ENCODE measurements at regions not wholly inside any gene's neighbourhood (a gene's known extent, or its start where the extent isn't known, plus 50 kb on each side); places are given as distances from the start of the nearest gene placed in this dataset.

- no peak for TF ChIP-seq CTCF (IDR thresholded peaks at IDR 0.05)
- no peak for TF ChIP-seq POLR2AphosphoS5 (IDR thresholded peaks at IDR 0.05)
- TF ChIP-seq POLR2A (IDR thresholded peaks at IDR 0.05) = no peak
- Histone ChIP-seq H3K9me3 (no peaks in the 10 kb centered on the region), H3K4me1 (replicated peaks) (no peaks in the 10 kb centered on the region), H3K4me3 (no peak overlapping the region), H3K36me3 (no peaks in the 10 kb centered on the region), H3K27me3 (replicated peaks; ENCODE audit: insufficient read depth) (no peaks in the 10 kb centered on the region), H3K27ac (no peak overlapping the region)
- intact Hi-C loops (cut with DNase I) = no loop called here
- 79% methylated on average over 9 of the region's 9 CpGs for WGBS
- no peak for DNase-seq (ENCODE audit: low spot score)
Observed at GRCh38 chr9:700365-701282, 140.9 kb upstream of the DMRT1 start.

- TF ChIP-seq POLR2A (IDR thresholded peaks at IDR 0.05) (no peak), CTCF (IDR thresholded peaks at IDR 0.05) (no peak), POLR2AphosphoS5 (IDR thresholded peaks at IDR 0.05) (no peak)
- DNase-seq (ENCODE audit: low spot score) = no peak
- Histone ChIP-seq H3K27ac (no peak overlapping the region), H3K9me3 (no peaks in the 10 kb centered on the region), H3K4me3 (no peak overlapping the region), H3K36me3 (no peaks in the 10 kb centered on the region), H3K4me1 (replicated peaks) (no peaks in the 10 kb centered on the region), H3K27me3 (replicated peaks; ENCODE audit: insufficient read depth) (no peaks in the 10 kb centered on the region)
- intact Hi-C loops (cut with DNase I) = no loop called here
- WGBS = 62% methylated on average over 2 of the region's 2 CpGs
Observed at GRCh38 chr9:703392-703791, 138.1 kb upstream of the DMRT1 start.

- Histone ChIP-seq H3K4me3 (peak overlapping the region in 1 of 2 donors; percentile 50), H3K36me3 (peaks cover 0 to 2% of the 10 kb centered on the region in 2 donors), H3K4me1 (replicated peaks) (no peaks in the 10 kb centered on the region), H3K27ac (peak overlapping the region; percentile 83 to 87), H3K9me3 (no peaks in the 10 kb centered on the region), H3K27me3 (replicated peaks; ENCODE audit: insufficient read depth) (no peaks in the 10 kb centered on the region)
- WGBS = 31% methylated on average over 2 of the region's 2 CpGs
- TF ChIP-seq POLR2AphosphoS5 (IDR thresholded peaks at IDR 0.05) (no peak), CTCF (IDR thresholded peaks at IDR 0.05) (no peak), POLR2A (IDR thresholded peaks at IDR 0.05) (no peak)
- intact Hi-C loops (cut with DNase I) = loop anchor here (5.0 kb wide), 1 partner anchor 41 kb away; no protein-coding TSS in a partner anchor
- no peak for DNase-seq (ENCODE audit: low spot score)
Observed at GRCh38 chr9:706073-706472, 135.4 kb upstream of the DMRT1 start.

GRCh38 chr9:706606-707459, 134.7 kb upstream of the DMRT1 start:
- Histone ChIP-seq H3K9me3 (no peaks in the 10 kb centered on the region), H3K27ac (peak overlapping the region; percentile 83 to 87), H3K4me1 (replicated peaks) (no peaks in the 10 kb centered on the region), H3K36me3 (peaks cover 4 to 10% of the 10 kb centered on the region in 2 donors), H3K27me3 (replicated peaks; ENCODE audit: insufficient read depth) (no peaks in the 10 kb centered on the region), H3K4me3 (peak overlapping the region; percentile 37 to 50)
- TF ChIP-seq POLR2AphosphoS5 (IDR thresholded peaks at IDR 0.05) (peak; percentile 43), POLR2A (IDR thresholded peaks at IDR 0.05) (no peak)
- DNase-seq (ENCODE audit: low spot score) = peak; percentile 64
- intact Hi-C loops (cut with DNase I) = loop anchor here (5.0 kb wide), 1 partner anchor 40 kb away; no protein-coding TSS in a partner anchor
- WGBS = 1% methylated on average over 42 of the region's 51 CpGs

- Histone ChIP-seq H3K27ac (peak overlapping the region; percentile 72 to 84), H3K36me3 (peaks cover 4 to 11% of the 10 kb centered on the region in 2 donors), H3K9me3 (no peaks in the 10 kb centered on the region), H3K4me1 (replicated peaks) (no peaks in the 10 kb centered on the region), H3K4me3 (peak overlapping the region; percentile 5 to 20), H3K27me3 (replicated peaks; ENCODE audit: insufficient read depth) (no peaks in the 10 kb centered on the region)
- DNase-seq (ENCODE audit: low spot score) = no peak
- intact Hi-C loops (cut with DNase I) = loop anchor here (5.0 kb wide), 1 partner anchor 39 kb away; no protein-coding TSS in a partner anchor
- WGBS = 14% methylated on average over 7 of the region's 7 CpGs
- TF ChIP-seq CTCF (IDR thresholded peaks at IDR 0.05) (no peak), POLR2AphosphoS5 (IDR thresholded peaks at IDR 0.05) (no peak), POLR2A (IDR thresholded peaks at IDR 0.05) (no peak)
Observed at GRCh38 chr9:708182-708550, 133.3 kb upstream of the DMRT1 start.

All from prostate gland (tissue), 2 donors.